TTC549 (cell line): ENCODE measurements at regions not wholly inside any gene's neighbourhood (a gene's known extent, or its start where the extent isn't known, plus 50 kb on each side); places are given as distances from the start of the nearest gene placed in this dataset.

ENCODE experiments used
- FAIRE-seq: peaks from 2 replicates; lab custom pipeline; 2012; peaks lifted over from hg19 to GRCh38; lab: Jason Lieb, UNC

DNA sequence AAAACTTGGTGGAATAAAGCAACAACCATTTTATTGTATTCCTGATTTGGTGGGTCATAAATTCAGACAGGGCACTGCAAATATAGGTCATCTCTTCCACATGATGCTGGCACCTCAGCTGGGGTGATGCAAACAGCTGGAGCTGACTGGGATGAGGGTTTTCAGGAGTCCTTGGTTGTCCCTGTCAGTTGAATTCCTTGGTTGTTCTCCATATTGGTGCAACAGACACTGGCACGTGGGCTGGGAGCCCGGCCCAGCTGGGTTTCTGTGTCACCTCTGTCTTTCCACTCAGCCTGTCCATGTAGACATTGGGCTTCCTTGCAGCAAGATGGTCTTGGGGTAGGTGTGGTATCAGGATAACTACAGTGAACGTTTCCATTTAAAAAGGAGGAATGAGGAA, 518.0 kb upstream of the MEF2C start:
- no peak for FAIRE-seq

DNA sequence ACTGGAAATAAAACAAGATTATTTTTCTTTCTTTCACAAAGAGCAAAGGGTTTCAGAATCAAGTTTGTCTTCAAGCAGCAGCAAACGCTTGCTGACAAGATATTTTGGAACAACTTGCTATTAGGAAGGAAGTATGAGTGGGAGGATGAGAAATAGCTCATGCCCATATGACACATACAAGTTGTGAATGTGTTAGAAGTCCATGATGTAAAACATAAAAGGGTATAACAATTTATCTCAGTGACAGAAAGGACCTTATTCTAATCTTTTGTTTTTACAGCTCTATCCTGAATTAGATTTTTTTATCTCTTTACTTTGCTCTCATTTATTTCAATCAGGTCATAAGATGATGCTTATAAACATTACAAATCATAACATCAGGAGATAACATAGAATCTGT, 516.6 kb upstream of the MEF2C start:
- no peak for FAIRE-seq

DNA sequence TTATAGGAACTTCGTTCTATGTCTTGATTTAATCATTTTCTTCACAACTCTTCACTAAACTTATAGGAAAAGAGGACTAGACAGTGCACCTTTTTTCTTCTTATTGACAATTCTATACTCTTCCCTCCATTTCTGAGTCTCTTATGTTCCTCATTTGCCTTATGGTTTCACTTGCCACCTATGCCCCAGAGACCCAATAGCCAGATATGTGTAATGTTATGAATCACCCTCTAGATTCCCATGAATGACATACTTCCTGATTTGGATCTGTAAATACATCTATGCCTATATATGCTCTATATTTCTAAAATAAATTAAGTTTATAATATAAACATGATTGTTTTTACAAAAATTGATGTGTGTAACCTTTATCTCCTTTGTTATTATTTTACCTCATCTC, 514.1 kb upstream of the MEF2C start:
- no peak for FAIRE-seq

DNA sequence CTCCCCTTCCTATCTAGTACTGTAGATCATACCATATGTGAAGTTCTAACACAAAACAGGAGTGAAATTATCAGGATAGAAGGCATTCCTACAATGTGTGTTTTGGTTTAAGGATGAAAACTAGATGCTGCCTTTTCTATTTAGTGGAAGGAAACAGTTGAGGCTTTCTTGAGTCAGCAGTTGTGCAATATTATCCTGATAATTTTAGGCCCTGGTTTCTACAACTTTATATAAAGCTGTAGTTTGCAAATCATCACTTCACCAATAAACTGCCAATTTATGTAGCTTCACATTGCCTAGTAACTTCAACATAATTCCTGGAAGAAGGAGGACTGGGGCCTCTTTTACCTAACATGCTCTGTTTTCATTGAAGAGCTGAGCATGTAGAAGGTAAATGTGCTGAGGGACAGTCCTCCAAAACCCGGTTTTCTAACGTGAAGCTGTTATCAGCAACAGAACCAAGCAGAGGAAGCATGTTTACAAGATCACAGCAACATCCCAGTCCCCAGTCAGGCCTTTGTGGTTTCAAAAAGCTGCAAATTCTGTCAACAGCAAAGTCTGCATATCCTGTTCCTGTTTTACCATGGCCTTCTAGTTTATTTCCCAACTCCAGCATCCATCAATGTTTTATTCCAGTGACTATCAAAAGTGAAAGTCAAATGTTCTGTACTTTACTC, 513.4 kb upstream of the MEF2C start:
- no peak for FAIRE-seq

DNA sequence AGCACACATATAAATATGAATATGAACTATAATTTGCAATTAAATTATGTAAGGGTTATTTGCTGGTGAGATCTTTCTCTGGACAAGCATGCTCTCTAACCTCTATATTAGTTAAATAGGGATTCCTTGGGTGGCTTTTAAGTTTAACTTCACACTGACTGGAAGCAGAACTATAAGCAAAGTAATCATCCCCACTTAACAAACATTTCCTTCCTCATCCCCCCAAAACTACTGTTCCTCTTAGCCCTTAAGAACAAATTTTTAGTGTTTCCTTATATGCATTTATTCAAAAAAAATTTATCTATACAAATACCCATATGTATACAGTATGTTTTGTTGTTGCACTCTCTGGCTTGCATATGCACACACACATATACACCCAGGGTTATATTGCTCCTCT, 512.1 kb upstream of the MEF2C start:
- FAIRE-seq = no peak

DNA sequence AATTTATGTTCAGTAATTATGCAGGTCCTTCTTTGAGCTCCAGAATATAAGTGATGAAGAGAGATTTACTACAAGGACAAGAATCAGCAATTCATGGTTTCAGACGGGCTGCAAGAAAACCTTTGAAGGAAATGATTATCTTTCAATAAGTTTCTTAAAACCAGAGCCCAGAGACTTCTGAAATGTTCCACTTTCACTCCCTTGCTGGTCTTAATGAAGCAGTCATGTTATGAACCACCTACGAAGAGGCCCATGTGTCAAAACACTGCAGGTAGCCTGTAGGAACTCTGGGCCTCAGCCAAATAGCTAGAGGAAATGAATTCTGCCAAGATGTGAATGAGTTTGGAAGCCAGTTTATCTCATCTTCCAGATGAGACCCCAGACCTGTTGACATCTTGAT, 505.9 kb upstream of the MEF2C start:
- no peak for FAIRE-seq

DNA sequence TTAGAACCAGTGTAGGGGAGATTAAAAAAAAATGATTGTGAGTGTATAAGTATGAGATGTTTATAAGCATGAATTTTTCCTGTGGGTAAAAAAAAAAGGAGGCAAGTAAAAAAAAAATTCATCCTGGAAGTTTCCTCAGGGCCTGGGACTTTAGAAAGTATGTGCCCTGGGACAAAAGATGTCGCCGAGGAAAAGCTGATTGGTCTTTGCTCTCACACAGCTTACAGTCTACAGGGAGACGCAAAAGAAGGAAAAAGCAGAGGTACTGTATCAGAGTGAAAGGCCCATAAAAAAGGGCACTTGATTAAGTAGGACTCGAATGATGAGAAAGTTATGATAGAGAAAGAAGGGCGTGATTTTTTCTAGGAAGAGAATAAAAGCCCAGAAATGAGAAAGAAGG, 501.4 kb upstream of the MEF2C start:
- FAIRE-seq = no peak

DNA sequence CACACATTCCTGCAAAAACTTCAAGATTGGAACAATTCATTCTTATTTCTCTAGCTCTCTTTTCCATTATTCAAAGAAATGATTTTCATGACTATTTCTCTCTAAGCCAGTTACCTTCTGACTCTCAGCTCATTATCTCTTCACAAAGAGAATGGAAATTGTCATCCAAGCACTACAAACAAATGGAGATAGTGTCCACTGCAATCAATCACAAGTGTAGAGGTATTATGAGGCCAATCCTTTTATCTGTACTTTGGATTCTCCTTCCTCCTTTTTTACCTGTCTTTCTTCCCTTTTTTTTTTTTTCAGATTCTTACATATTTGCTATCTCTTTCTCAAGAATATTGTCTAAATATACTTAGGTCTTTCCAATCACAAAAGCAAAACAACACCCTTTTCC, 497.7 kb upstream of the MEF2C start:
- no peak for FAIRE-seq

DNA sequence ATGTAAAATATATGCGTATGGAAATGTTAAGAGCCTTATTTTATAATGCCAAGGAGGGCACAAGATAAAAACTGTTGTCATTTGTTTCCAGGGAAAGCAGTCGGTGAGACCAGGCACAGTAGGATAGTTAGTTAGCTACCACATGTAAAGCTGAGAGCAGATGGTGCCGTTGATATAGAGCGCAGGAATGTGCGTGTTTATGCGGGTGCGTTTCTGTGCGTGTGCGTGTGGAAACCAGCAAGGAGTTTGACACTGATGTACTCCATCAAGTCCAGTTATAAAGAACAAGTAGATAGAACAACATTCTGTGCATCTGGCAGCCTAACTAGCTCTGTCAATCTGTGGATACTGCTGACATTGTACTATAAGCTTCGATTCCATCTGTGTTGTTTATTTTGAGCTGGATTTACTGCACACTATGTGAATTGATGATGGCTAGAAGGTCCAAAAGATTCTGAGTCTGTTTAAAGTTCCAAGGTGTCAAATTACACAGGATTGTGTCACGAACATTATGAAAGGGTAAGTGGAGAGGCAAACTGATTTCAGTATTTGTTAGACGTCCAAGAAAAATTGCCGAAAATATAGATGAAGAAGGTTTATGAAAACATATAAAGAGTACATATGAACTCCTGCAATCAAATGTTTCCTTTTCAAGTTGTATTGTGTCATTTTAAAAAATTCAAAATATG, 494.9 kb upstream of the MEF2C start:
- FAIRE-seq = no peak

DNA sequence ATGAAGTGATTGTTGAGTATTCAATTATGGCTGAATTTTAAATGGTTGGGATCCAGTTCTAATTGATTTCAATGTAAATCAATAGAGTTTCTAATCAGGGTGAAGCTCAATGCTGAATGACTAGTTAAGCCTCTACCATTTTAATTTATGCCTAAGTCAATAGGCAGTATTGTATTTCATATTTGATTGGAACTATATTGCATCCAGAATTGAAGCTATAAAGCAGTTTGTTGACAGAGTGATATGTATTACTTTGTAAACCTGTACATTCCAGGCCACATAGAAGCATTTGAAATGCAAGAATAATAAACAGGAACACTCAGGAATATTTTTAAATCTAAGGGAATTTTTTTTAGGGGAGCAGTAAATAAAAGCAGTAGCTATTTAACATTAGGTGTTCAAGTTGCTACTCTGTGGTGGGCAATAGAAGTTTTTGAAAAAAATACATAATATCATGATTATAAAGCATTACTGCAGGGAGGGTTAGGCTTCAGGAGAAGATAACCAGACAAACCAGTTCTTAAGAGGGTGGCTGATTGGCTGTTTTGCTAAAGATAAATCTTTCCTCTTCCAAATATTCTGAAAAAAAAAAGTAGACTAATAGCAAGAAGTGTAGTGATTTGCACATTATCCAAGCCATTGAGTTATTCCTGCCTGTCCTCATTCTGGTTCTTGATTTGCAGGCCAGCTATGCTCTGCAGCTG, 492.0 kb upstream of the MEF2C start:
- no peak for FAIRE-seq

DNA sequence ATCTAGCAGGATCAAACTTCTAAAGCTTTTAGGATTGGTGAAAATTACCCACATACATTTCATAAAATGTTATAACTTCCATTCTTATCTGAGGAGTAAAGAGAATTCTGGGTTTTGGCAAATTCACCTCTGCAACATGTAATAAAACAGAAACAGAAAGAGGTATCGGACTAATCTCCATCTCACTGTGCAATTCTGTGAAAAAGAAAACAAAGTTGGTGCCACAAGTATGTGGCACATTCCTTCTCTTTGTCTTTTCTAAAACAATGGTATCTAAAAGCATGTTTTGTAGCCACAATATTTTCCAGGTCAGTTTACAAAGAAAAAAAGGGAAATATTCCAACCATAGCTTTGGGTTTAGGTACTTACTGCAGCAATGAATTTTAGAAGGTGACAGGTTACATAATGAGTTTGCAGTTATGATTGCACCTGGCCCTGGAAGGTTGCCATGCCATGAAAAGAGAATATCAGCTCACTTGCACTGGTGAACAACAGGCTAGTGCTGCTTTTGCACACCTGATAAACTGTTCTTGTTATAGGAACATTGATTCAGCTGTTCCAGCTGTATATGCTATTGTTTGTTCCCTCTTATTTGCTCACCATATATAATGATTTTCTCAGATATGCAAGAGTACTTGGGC, 491.3 kb upstream of the MEF2C start:
- no peak for FAIRE-seq

DNA sequence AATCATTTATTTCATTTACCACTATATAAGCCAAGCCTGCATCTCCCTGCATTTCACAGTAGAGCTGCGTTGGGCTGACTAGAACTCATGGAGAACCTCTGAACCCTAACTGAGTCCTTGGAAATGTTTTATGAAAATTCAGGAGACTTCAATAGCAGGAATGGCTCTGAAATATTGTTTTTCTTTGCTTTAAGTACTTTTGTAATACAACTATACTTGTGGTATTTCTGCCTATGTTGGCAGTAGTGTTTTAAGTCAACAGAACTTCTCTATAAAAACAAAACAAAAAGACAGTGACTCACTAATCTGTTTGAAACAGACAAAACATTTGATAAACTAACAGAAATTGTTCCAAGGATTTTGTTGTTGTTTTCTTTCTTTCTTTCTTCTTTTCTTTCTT, 489.2 kb upstream of the MEF2C start:
- no peak for FAIRE-seq

DNA sequence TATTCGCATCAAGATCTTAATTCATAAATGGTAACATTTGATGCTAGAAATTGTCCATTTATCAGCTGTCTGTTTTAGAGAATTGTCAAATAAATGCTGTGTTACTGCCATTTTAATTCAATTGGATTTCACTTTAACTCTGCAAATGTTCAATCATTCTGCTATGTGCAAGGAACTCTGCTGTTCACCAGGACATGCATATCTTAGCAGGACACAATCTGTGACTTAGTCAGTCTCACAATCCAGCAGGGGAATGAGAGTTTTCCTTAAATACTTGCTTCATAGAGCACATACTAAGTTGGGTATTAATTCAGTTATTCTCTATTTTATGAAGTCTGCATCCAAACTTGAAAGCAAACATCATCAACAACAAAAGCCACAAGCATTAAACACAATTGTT, 488.7 kb upstream of the MEF2C start:
- no peak for FAIRE-seq

DNA sequence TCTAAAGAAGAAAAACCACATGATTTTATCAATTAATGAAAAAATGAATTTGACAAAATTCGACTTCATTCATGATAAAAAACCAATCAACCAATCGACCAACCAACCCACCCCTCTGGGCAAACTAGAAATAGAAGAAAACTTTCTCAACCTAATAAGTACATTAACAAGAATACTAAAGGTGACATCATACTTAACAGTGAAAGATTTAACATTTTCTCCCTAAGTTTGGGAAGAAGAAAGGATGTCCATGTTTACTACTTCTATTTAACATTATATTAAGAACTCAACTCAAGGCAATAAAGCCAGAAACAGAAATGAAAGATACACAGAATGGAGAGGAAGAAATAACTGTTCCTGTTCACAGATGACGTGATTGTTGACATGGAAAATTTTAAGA, 476.1 kb upstream of the MEF2C start:
- FAIRE-seq = no peak

DNA sequence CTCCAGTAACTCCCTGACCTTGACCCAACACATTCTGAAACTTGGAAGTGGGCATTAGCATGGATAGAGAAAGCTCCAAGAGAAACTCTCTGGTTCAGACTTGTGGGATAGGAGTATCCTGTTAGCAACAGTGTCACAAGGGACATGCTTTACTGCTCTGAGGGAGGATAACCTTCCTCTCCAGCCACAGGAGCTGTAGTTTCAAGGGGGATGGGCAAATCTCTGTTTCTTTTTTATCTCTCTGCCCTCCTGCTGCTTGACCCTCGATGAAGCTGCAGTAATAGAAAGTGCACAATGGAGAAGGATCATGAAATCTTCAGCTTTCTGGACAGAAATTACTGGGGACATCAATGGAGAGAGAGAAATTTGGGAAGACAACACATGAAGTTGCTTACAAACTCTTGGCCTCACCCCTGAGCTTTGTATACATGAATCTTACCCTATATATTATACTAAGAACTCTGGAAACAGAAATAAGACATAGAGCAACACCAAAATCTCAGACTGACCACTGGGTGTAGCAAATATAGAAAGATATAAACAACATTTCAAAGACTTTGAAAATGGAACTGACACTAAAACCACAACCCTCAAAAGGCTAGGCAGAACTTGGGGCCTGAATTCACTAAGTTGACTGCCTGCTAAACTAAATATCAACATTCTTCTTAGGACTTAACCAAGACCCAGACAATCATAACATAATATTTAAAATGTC, 471.0 kb upstream of the MEF2C start:
- no peak for FAIRE-seq

DNA sequence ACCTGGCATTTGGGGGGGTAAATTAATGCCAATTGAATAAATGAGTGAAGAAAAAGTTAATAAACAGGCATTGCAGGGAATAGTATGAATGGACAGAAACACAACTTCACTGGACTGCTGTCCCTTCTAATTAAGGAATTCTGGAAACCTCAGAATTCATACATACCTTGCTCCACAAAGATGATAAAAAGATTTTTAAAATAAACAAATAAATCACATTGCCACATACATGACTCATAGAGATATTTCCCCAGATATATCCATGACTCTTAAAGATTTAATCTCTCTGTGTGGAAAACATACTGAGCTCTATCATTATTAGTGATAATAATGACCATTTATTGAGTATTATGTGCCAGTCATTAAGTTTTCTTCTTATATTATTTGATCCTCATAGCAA, 469.0 kb upstream of the MEF2C start:
- no peak for FAIRE-seq

DNA sequence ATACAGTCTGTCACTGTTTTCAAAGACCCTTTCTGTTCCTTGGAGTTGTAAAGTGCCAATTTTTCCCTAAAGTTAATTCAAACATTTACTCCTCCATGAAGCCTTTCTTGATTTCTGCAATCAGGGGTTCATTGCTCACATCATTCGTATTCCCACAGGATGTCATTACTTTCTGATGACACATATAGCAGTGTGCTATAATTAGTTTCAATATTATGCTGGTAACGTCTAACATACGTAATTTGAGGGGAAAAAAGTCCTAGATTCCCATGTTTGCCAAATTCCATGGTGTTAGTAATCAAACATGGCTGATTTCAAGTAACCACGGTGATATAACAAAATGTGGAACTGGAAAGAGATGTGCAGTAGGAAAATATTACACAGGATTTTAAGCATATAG, 468.2 kb upstream of the MEF2C start:
- FAIRE-seq = no peak

DNA sequence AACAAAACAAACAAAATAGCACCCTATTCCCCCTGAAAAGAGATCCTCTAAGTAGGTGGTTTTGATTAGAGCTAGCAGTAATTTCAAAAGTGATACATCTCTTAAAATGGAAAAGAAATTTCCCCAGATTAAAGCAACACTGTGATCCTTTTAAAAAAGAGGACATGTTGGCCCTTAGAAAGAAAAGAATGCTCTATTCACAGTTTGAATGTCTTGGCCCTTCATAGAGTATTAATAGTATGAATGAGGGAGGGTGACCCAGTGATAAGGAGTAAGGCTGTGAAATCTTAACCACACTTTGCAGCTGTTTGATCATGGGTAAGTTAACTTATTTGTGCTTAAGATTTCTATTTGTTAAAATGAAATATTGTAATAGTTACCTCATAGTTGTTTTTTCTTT, 467.7 kb upstream of the MEF2C start:
- no peak for FAIRE-seq

DNA sequence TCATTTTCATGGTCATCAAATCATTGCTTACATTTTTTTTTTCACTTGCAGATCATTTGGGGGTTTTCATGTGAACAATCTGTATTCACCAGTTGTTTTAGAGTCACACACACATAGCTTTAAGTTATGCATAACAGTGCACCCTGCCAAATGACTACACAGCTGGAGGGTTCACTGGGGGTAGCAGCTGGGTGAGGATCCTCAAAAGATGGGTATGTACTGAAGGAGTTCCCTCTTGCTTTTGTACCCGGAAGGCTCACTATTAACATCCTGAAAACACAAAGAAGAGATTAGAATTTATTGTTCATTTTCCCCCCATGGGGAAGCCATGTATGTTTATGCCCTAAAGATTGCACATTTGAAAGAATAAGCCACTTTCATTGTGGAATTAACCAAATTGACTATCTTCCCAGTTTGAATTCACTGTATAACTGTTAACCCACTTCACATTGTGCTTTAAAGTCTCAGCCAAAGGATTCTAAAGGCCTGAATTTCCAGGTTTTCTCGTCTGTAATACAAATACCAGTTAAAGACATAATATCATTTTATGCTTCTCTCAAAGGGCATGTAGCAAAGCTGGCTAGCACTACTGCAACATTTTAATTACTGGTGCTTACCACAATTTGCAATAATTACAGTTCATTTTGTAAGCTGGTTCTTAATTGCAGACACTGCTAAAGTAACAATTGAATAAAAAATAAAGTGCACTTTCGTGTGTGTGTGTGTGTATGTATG, 466.4 kb upstream of the MEF2C start:
- FAIRE-seq = no peak

DNA sequence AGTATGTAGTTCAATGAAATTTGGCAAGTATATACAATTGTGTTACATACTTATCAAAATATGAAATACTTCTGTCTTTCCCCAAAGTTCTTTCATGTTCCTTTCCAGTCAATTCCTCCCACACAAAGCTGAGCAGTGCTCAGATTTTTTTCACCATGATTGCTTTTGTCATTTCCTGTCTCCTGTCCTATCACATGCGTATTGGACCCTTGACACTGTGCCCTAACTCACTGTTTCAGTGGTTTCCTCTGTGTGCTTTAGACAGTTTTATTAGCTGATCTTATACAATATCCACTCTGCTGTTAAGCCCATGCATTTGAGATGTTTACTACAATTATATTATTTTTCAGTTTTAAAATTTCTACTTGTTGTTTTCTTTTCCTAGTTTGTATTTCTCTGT, 463.6 kb upstream of the MEF2C start:
- FAIRE-seq = no peak

DNA sequence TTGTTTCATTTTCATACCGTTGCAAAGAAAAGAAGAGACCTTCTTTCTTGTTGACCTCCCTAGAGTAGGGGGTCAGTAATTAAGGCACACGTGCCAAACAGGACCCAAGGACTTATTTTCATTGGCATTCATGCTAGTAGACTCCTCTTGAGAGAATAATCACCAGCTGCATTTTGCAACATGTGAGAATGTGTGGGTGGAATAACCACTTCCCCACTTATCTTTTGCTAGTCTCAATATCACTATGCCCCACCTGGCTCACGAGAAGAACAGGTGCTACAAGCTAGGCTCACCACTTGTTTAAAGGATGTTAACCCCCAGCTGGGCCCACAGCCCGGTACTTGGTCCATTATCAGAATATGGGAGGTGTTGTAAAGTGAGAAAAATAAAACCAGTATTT, 460.7 kb upstream of the MEF2C start:
- no peak for FAIRE-seq
